ENCODE measurements at regions not wholly inside any gene's neighbourhood (a gene's known extent, or its start where the extent isn't known, plus 50 kb on each side); places are given as distances from the start of the nearest gene placed in this dataset.
"Not testable (repeated sequence)": the region's sequence is repeated elsewhere in the genome, so short reads cannot be mapped to it uniquely, and the experiment has no call there.

DNA sequence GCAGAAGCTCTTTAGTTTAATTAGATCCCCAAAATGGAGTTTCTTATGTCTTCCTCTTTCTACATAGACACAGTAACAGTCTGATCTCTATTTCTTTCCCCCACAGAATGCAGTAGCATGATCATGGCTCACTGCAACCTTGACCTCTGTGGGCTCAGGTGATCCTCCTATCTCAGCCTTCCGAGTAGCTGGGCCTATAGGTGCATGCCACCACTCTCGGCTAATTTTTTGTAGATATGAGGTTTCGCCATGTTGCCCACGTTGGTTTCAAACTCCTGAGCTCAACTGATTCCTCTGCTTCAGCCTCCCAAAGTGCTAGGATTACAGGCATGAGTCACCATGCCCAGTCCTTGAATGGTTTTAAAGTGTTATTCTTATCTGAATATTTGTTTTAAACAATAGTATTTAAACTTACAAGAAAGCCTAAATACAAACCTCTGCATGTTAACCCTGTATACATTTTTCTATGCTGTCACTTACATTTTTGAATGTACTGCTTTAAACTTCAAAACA, 120.6 kb downstream of the GOSR1 start:
- H3K4me2 ChIP-seq (ENCODE audit: low read depth, low read length, poor library complexity, severe bottlenecking): no peak overlapping the region
- H3K36me3 ChIP-seq (ENCODE audit: low read length): no peaks in the 10 kb centered on the region
- no peaks in the 10 kb centered on the region for H3K9me3 ChIP-seq (ENCODE audit: insufficient read depth, low read length)
- TF ChIP-seq CTCF (IDR thresholded peaks at IDR 0.05; ENCODE audit: insufficient read depth, low read length, poor library complexity, severe bottlenecking) (no peak), EZH2phosphoT487 (conservative IDR thresholded peaks at IDR 0.05; ENCODE audit: low read length) (no peak)
- no peak overlapping the region for H3K27ac ChIP-seq (ENCODE audit: low read depth, low read length)
- H3K27me3 ChIP-seq (ENCODE audit: low read length): no peaks in the 10 kb centered on the region
- H2AFZ ChIP-seq (ENCODE audit: low read depth, low read length, severe bottlenecking): no peak overlapping the region
- peaks cover 4% of the 10 kb centered on the region; the same call in 1 of the 2 replicates for H4K20me1 ChIP-seq (ENCODE audit: low read depth, low read length)
- no peak overlapping the region for H3K9ac ChIP-seq (ENCODE audit: low read length)
- H3F3A ChIP-seq (ENCODE audit: insufficient read depth): peaks cover 16% of the 10 kb centered on the region
- H3K9me2 ChIP-seq (replicated peaks; ENCODE audit: insufficient read depth, low read length): no peaks in the 10 kb centered on the region
- peaks cover 12% of the 10 kb centered on the region; the same call in 1 of the 2 replicates for H3K79me2 ChIP-seq (ENCODE audit: insufficient read depth, low read length)
- no peak overlapping the region for H3K4me3 ChIP-seq (ENCODE audit: insufficient read depth, low read length, poor library complexity, severe bottlenecking)

GRCh38 chr17:30596948-30597775, 120.0 kb downstream of the GOSR1 start:
- not testable (repeated sequence) for H3K4me3 ChIP-seq (ENCODE audit: insufficient read depth, low read length, poor library complexity, severe bottlenecking); H2AFZ ChIP-seq (ENCODE audit: low read depth, low read length, severe bottlenecking); H3K9me3 ChIP-seq (ENCODE audit: insufficient read depth, low read length); H3K9ac ChIP-seq (ENCODE audit: low read length); H3K27me3 ChIP-seq (ENCODE audit: low read length); H3K9me2 ChIP-seq (replicated peaks; ENCODE audit: insufficient read depth, low read length); H3K36me3 ChIP-seq (ENCODE audit: low read length); H3K27ac ChIP-seq (ENCODE audit: low read depth, low read length); H4K20me1 ChIP-seq (ENCODE audit: low read depth, low read length); H3K4me2 ChIP-seq (ENCODE audit: low read depth, low read length, poor library complexity, severe bottlenecking)
- H3K79me2 ChIP-seq (ENCODE audit: insufficient read depth, low read length): peaks cover 12% of the 10 kb centered on the region; the same call in 1 of the 2 replicates
- peaks cover 16% of the 10 kb centered on the region for H3F3A ChIP-seq (ENCODE audit: insufficient read depth)

GRCh38 chr17:30594953-30595371, 117.8 kb downstream of the GOSR1 start:
- not testable (repeated sequence) for H3K9me2 ChIP-seq (replicated peaks; ENCODE audit: insufficient read depth, low read length); H3K9me3 ChIP-seq (ENCODE audit: insufficient read depth, low read length); H4K20me1 ChIP-seq (ENCODE audit: low read depth, low read length); H3K79me2 ChIP-seq (ENCODE audit: insufficient read depth, low read length); H3K27me3 ChIP-seq (ENCODE audit: low read length); H2AFZ ChIP-seq (ENCODE audit: low read depth, low read length, severe bottlenecking); H3K27ac ChIP-seq (ENCODE audit: low read depth, low read length); H3K9ac ChIP-seq (ENCODE audit: low read length); H3K36me3 ChIP-seq (ENCODE audit: low read length); H3K4me2 ChIP-seq (ENCODE audit: low read depth, low read length, poor library complexity, severe bottlenecking); H3K4me3 ChIP-seq (ENCODE audit: insufficient read depth, low read length, poor library complexity, severe bottlenecking)
- H3F3A ChIP-seq (ENCODE audit: insufficient read depth): peaks cover 12% of the 10 kb centered on the region

GRCh38 chr17:30594223-30594952, 117.2 kb downstream of the GOSR1 start:
- no peak overlapping the region for H3K9ac ChIP-seq (ENCODE audit: low read length)
- no peaks in the 10 kb centered on the region for H3K27me3 ChIP-seq (ENCODE audit: low read length)
- no peaks in the 10 kb centered on the region for H3K9me2 ChIP-seq (replicated peaks; ENCODE audit: insufficient read depth, low read length)
- no peak overlapping the region for H3K4me2 ChIP-seq (ENCODE audit: low read depth, low read length, poor library complexity, severe bottlenecking)
- H3K27ac ChIP-seq (ENCODE audit: low read depth, low read length): no peak overlapping the region
- no peaks in the 10 kb centered on the region for H3K36me3 ChIP-seq (ENCODE audit: low read length)
- H2AFZ ChIP-seq (ENCODE audit: low read depth, low read length, severe bottlenecking): no peak overlapping the region
- H3K79me2 ChIP-seq (ENCODE audit: insufficient read depth, low read length): no peaks in the 10 kb centered on the region
- H3K9me3 ChIP-seq (ENCODE audit: insufficient read depth, low read length): no peaks in the 10 kb centered on the region
- H3K4me3 ChIP-seq (ENCODE audit: insufficient read depth, low read length, poor library complexity, severe bottlenecking): no peak overlapping the region
- no peak for TF ChIP-seq CTCF (IDR thresholded peaks at IDR 0.05; ENCODE audit: insufficient read depth, low read length, poor library complexity, severe bottlenecking)
- TF ChIP-seq EZH2phosphoT487 (conservative IDR thresholded peaks at IDR 0.05; ENCODE audit: low read length): no peak
- H4K20me1 ChIP-seq (ENCODE audit: low read depth, low read length): no peaks in the 10 kb centered on the region
- peaks cover 7% of the 10 kb centered on the region for H3F3A ChIP-seq (ENCODE audit: insufficient read depth)
